ENCODE measurements at regions not wholly inside any gene's neighbourhood (a gene's known extent, or its start where the extent isn't known, plus 50 kb on each side); places are given as distances from the start of the nearest gene placed in this dataset.

- no peaks in the 10 kb centered on the region for H3K79me2 ChIP-seq (ENCODE audit: control insufficient read depth, insufficient read depth, low read length)
- DNase-seq (ENCODE audit: low read depth, low spot score) (no peak), FAIRE-seq (no peak)
Measured at GRCh38 chr6:65998544-65998943, 291.5 kb upstream of the EYS start.

GRCh38 chr6:65997539-65997938, 290.5 kb upstream of the EYS start:
- Histone ChIP-seq H2AFZ (ENCODE audit: control insufficient read depth, low read depth, low read length) (no peak overlapping the region), H3K79me2 (ENCODE audit: control insufficient read depth, insufficient read depth, low read length) (no peaks in the 10 kb centered on the region), H4K20me1 (ENCODE audit: control insufficient read depth, insufficient read depth) (no peaks in the 10 kb centered on the region), H3K27me3 (replicated peaks in 1 of 2; ENCODE audit: control insufficient read depth in 2 of 2, insufficient read depth in 2 of 2, low read length in 1 of 2) (no peaks in the 10 kb centered on the region), H3K27ac (ENCODE audit: control insufficient read depth, insufficient read depth) (no peak overlapping the region), H3K4me1 (ENCODE audit: control insufficient read depth, insufficient read depth, low read length) (no peaks in the 10 kb centered on the region), H3K9ac (ENCODE audit: control insufficient read depth, insufficient read depth, low read length) (no peak overlapping the region), H3K4me3 (no peak overlapping the region), H3K9me3 (replicated peaks; ENCODE audit: control insufficient read depth, insufficient read depth, low read length) (no peaks in the 10 kb centered on the region; the same call in 2 of the 3 replicates), H3K4me2 (ENCODE audit: control insufficient read depth, insufficient read depth) (no peak overlapping the region), H3K36me3 (ENCODE audit: control insufficient read depth in 2 of 2, insufficient read depth in 2 of 2, low read length in 1 of 2) (no peaks in the 10 kb centered on the region)
- FAIRE-seq: no peak
- ChIA-PET CTCF (no interaction called here), SMC1A (ENCODE audit: uncharacterized antibody, unreplicated experiment) (interaction anchor here (1.0 kb wide), 1 partner anchor 42 kb away, joined by 4 read pairs; no protein-coding TSS in a partner anchor), RAD21 (ENCODE audit: unreplicated experiment) (no interaction called here), POLR2A (no interaction called here)
- intact Hi-C loops (cut with micrococcal nuclease; ENCODE audit: unreplicated experiment) (no loop called here), in situ Hi-C loops (cut with MboI) (no loop called here)
- peak; percentile 96 for ATAC-seq
- WGBS (ENCODE audit: insufficient coverage, insufficient replicate concordance, low lambda C conversion rate, missing lambda C conversion rate): 0% methylated on average over 1 of the region's 1 CpG
- no TSS peak for BruUV-seq (replicated peaks)
- DNase-seq (ENCODE audit: low read depth, low spot score): no peak
- TF ChIP-seq EED (IDR thresholded peaks at IDR 0.05; ENCODE audit: low read depth): no peak
- TF ChIP-seq BCLAF1 (IDR thresholded peaks at IDR 0.05): no peak
- peak; percentile 90 for TF ChIP-seq MTA2 (IDR thresholded peaks at IDR 0.05; ENCODE audit: low read depth)
- TF ChIP-seq RELB (IDR thresholded peaks at IDR 0.05; ENCODE audit: low read depth): peak; percentile 34; the same call in 1 of the 2 replicates
- peak; percentile 34; the same call in 1 of the 2 replicates for TF ChIP-seq BACH1 (IDR thresholded peaks at IDR 0.05; ENCODE audit: borderline replicate concordance)
- peak in 1 of 2 experiments; percentile 10; a peak in 1 of 4 replicates for TF ChIP-seq EP300 (IDR thresholded peaks at IDR 0.05; ENCODE audit: borderline replicate concordance in 1 of 2, control insufficient read depth in 1 of 2, low read depth in 2 of 2, low read length in 2 of 2)
- peak in 1 of 2 experiments; percentile 22; a peak in 2 of 4 replicates for TF ChIP-seq IKZF2 (IDR thresholded peaks at IDR 0.05)
- TF ChIP-seq SMARCA5 (IDR thresholded peaks at IDR 0.05): no peak
- peak; percentile 63; the same call in 1 of the 2 replicates for TF ChIP-seq SPI1 (IDR thresholded peaks at IDR 0.05; ENCODE audit: borderline replicate concordance, insufficient read depth, low read depth, low read length)
- TF ChIP-seq ASH2L (IDR thresholded peaks at IDR 0.05; ENCODE audit: borderline replicate concordance, low read depth): no peak

More at GRCh38 chr6:65998544-65998943, 291.5 kb upstream of the EYS start:
- SMC1A ChIA-PET (ENCODE audit: uncharacterized antibody, unreplicated experiment): no interaction called here
- BruUV-seq (replicated peaks): no TSS peak
- Histone ChIP-seq H3K4me1 (ENCODE audit: control insufficient read depth, insufficient read depth, low read length) (no peaks in the 10 kb centered on the region), H3K4me3 (no peak overlapping the region), H3K9ac (ENCODE audit: control insufficient read depth, insufficient read depth, low read length) (no peak overlapping the region), H4K20me1 (ENCODE audit: control insufficient read depth, insufficient read depth) (no peaks in the 10 kb centered on the region), H3K27ac (ENCODE audit: control insufficient read depth, insufficient read depth) (no peak overlapping the region), H2AFZ (ENCODE audit: control insufficient read depth, low read depth, low read length) (no peak overlapping the region), H3K9me3 (replicated peaks; ENCODE audit: control insufficient read depth, insufficient read depth, low read length) (no peaks in the 10 kb centered on the region; the same call in 2 of the 3 replicates), H3K27me3 (replicated peaks in 1 of 2; ENCODE audit: control insufficient read depth in 2 of 2, insufficient read depth in 2 of 2, low read length in 1 of 2) (no peaks in the 10 kb centered on the region), H3K4me2 (ENCODE audit: control insufficient read depth, insufficient read depth) (no peak overlapping the region), H3K36me3 (ENCODE audit: control insufficient read depth in 2 of 2, insufficient read depth in 2 of 2, low read length in 1 of 2) (no peaks in the 10 kb centered on the region)
- no peak for ATAC-seq
- 81% methylated on average over 19 of the region's 19 CpGs for WGBS (ENCODE audit: insufficient coverage, insufficient replicate concordance, low lambda C conversion rate, missing lambda C conversion rate)
- POLR2A ChIA-PET: no interaction called here
- no peak for TF ChIP-seq SMAD1 (IDR thresholded peaks at IDR 0.05; ENCODE audit: low read depth, partially characterized antibody)
- no peak for TF ChIP-seq NFYB (IDR thresholded peaks at IDR 0.05; ENCODE audit: insufficient read depth, low read depth, low read length)
- intact Hi-C loops (cut with micrococcal nuclease; ENCODE audit: unreplicated experiment) (no loop called here), in situ Hi-C loops (cut with MboI) (no loop called here)
- RAD21 ChIA-PET (ENCODE audit: unreplicated experiment): no interaction called here
- CTCF ChIA-PET: no interaction called here
